Liver (tissue), 2 donors: ENCODE measurements at regions not wholly inside any gene's neighbourhood (a gene's known extent, or its start where the extent isn't known, plus 50 kb on each side); places are given as distances from the start of the nearest gene placed in this dataset.

Experiments used
- TF ChIP-seq, protein P1 (sequence below): fragments of 150-350 bp; IDR thresholded peaks from 2 replicates; pipeline ENCODE4 v1.5.1; 2017; ENCODE audit warnings: improper control_type of control experiment, low read depth, low read length; ENCODE audit not compliant: missing input control
- TF ChIP-seq, protein P2 (sequence below): IDR thresholded peaks from 2 replicates; pipeline ENCODE4 v1.6.1; 2016; ENCODE audit warnings: antibody characterized with exemption, mild to moderate bottlenecking
- donor health status: healthy.

DNA sequence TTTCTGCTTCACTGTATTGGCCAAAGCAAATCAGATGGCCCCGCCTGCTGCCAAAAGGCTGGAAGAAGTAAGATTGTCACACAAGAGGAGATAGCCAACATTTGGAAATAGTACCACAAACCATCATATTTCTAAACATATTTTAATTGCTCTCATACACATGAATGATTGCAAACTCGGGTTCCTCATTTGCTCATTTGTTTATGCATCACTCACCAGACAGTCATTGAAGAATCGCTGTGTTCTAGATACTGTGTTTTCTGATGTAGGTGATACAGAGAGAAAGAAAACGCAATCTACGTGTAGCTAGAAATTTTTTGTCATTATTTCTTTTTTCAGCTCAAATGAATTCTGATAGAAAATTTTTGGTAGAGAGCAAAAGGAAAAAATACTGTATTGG lies 1103.4 kb downstream of the TSN start:
- TF ChIP-seq, protein P1, sequence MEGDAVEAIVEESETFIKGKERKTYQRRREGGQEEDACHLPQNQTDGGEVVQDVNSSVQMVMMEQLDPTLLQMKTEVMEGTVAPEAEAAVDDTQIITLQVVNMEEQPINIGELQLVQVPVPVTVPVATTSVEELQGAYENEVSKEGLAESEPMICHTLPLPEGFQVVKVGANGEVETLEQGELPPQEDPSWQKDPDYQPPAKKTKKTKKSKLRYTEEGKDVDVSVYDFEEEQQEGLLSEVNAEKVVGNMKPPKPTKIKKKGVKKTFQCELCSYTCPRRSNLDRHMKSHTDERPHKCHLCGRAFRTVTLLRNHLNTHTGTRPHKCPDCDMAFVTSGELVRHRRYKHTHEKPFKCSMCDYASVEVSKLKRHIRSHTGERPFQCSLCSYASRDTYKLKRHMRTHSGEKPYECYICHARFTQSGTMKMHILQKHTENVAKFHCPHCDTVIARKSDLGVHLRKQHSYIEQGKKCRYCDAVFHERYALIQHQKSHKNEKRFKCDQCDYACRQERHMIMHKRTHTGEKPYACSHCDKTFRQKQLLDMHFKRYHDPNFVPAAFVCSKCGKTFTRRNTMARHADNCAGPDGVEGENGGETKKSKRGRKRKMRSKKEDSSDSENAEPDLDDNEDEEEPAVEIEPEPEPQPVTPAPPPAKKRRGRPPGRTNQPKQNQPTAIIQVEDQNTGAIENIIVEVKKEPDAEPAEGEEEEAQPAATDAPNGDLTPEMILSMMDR, result no peak
- TF ChIP-seq, protein P2, sequence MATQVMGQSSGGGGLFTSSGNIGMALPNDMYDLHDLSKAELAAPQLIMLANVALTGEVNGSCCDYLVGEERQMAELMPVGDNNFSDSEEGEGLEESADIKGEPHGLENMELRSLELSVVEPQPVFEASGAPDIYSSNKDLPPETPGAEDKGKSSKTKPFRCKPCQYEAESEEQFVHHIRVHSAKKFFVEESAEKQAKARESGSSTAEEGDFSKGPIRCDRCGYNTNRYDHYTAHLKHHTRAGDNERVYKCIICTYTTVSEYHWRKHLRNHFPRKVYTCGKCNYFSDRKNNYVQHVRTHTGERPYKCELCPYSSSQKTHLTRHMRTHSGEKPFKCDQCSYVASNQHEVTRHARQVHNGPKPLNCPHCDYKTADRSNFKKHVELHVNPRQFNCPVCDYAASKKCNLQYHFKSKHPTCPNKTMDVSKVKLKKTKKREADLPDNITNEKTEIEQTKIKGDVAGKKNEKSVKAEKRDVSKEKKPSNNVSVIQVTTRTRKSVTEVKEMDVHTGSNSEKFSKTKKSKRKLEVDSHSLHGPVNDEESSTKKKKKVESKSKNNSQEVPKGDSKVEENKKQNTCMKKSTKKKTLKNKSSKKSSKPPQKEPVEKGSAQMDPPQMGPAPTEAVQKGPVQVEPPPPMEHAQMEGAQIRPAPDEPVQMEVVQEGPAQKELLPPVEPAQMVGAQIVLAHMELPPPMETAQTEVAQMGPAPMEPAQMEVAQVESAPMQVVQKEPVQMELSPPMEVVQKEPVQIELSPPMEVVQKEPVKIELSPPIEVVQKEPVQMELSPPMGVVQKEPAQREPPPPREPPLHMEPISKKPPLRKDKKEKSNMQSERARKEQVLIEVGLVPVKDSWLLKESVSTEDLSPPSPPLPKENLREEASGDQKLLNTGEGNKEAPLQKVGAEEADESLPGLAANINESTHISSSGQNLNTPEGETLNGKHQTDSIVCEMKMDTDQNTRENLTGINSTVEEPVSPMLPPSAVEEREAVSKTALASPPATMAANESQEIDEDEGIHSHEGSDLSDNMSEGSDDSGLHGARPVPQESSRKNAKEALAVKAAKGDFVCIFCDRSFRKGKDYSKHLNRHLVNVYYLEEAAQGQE, result no peak
